Kidney (tissue), 13 donors: ENCODE measurements at regions not wholly inside any gene's neighbourhood (a gene's known extent, or its start where the extent isn't known, plus 50 kb on each side); places are given as distances from the start of the nearest gene placed in this dataset.

Experiments
- DNase-seq, 5 donors: peaks; one replicate each; pipeline ENCODE4 v3.0.0-alpha.2; 2013 to 2020
- FAIRE-seq: peaks from 2 replicates; lab custom pipeline; 2012; peaks lifted over from hg19 to GRCh38; lab: Jason Lieb, UNC
- H3K27ac ChIP-seq, 2 donors: one replicate each; pipeline ENCODE4 v1.7.0; 2013; ENCODE audit warnings: low read depth in 2 of 2, low read length in 2 of 2, inconsistent platforms in 1 of 2
- H3K27me3 ChIP-seq: one replicate; pipeline ENCODE4 v1.7.1; 2013; ENCODE audit warnings: low read length, inconsistent platforms; ENCODE audit not compliant: control insufficient read depth, insufficient read depth
- H3K36me3 ChIP-seq, 3 donors: one replicate each; pipeline versions ENCODE4 v1.7.0 to v1.7.1; 2013; ENCODE audit warnings: low read length in 3 of 3, control low read depth in 1 of 3, inconsistent platforms in 1 of 3; ENCODE audit not compliant: insufficient read depth in 3 of 3, control insufficient read depth in 2 of 3
- H3K4me1 ChIP-seq, 3 donors: one replicate each; pipeline versions ENCODE4 v1.7.0 to v1.7.1; 2013; ENCODE audit warnings: low read length in 3 of 3, inconsistent platforms in 1 of 3, low read depth in 1 of 3; ENCODE audit not compliant: control insufficient read depth in 2 of 3, insufficient read depth in 2 of 3
- H3K4me3 ChIP-seq, 3 donors: one replicate each; pipeline versions ENCODE4 v1.7.0 to v1.8.1; 2013; ENCODE audit warnings: low read length in 3 of 3, control low read depth in 1 of 3, inconsistent platforms in 1 of 3
- H3K9ac ChIP-seq, 3 donors: one replicate each; pipeline versions ENCODE4 v1.7.0 to v1.7.1; 2013; ENCODE audit warnings: low read length in 3 of 3, control low read depth in 1 of 3, inconsistent platforms in 1 of 3
- H3K9me3 ChIP-seq, 3 donors: one replicate each; pipeline versions ENCODE4 v1.7.0 to v1.7.1; 2013; ENCODE audit warnings: low read length in 3 of 3, control low read depth in 1 of 3, inconsistent platforms in 1 of 3; ENCODE audit not compliant: control insufficient read depth in 2 of 3, insufficient read depth in 1 of 3
- intact Hi-C: fragments of 100-400 bp; cut with DNase I; formaldehyde crosslinking; loops from one replicate; pipeline ENCODE4 v1.11.1; 2022
- TF ChIP-seq, protein P1 (sequence below): IDR thresholded peaks from 3 replicates; pipeline ENCODE4 v1.5.1; 2012; ENCODE audit warnings: mild to moderate bottlenecking, moderate library complexity, borderline replicate concordance; ENCODE audit not compliant: insufficient read depth; ENCODE audit errors: extremely low read depth
- donor health status: control.
- donor health status: control.
- donor health status: control.
- donor health status: control.
- donor health status: control.
- donor health status: DM: yes; HTN: yes; CAD: no.
- donor health status: Normal renal cell carcinoma (clear cell type).

GRCh38 chr12:115384391-115384790 lies 700.4 kb upstream of the TBX3 start:
- H3K4me3 ChIP-seq = no peak overlapping the region
- DNase-seq (no peak), FAIRE-seq (no peak)
- H3K4me1 ChIP-seq = no peaks in the 10 kb centered on the region
- intact Hi-C loops = no loop called here
- no peaks in the 10 kb centered on the region for H3K9me3 ChIP-seq
- no peak overlapping the region for H3K27ac ChIP-seq
- no peak overlapping the region for H3K9ac ChIP-seq
- no peaks in the 10 kb centered on the region for H3K27me3 ChIP-seq
- H3K36me3 ChIP-seq = no peaks in the 10 kb centered on the region
- TF ChIP-seq, protein P1, sequence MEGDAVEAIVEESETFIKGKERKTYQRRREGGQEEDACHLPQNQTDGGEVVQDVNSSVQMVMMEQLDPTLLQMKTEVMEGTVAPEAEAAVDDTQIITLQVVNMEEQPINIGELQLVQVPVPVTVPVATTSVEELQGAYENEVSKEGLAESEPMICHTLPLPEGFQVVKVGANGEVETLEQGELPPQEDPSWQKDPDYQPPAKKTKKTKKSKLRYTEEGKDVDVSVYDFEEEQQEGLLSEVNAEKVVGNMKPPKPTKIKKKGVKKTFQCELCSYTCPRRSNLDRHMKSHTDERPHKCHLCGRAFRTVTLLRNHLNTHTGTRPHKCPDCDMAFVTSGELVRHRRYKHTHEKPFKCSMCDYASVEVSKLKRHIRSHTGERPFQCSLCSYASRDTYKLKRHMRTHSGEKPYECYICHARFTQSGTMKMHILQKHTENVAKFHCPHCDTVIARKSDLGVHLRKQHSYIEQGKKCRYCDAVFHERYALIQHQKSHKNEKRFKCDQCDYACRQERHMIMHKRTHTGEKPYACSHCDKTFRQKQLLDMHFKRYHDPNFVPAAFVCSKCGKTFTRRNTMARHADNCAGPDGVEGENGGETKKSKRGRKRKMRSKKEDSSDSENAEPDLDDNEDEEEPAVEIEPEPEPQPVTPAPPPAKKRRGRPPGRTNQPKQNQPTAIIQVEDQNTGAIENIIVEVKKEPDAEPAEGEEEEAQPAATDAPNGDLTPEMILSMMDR = no peak

GRCh38 chr12:115383668-115384067 lies 699.7 kb upstream of the TBX3 start:
- no peak overlapping the region for H3K27ac ChIP-seq

DNA sequence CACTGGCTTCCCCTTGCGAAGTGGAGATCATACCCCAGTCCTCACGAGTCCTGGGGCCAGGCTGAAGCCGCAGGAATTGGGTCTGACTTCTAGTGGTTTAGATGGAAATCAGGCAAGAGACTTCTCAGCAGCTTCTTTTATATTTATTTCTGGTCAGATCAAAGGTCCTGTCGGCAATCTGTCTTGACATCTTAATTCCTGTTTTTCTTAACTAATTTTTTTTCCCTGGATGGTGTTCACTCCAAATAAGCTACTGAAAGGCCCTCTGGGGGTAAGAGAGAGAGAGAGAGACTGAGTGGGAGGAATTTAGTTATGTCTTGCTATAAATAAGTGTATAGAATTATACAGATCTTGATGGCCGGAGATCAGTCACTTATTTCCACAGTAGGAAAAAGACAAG lies 698.7 kb upstream of the TBX3 start:
- Histone ChIP-seq H3K4me1 (no peaks in the 10 kb centered on the region), H3K27ac (no peak overlapping the region), H3K9me3 (no peaks in the 10 kb centered on the region), H3K27me3 (no peaks in the 10 kb centered on the region), H3K4me3 (no peak overlapping the region), H3K36me3 (no peaks in the 10 kb centered on the region), H3K9ac (no peak overlapping the region)
- intact Hi-C loops = no loop called here
- TF ChIP-seq, protein P1 = no peak
- DNase-seq (peak in 2 of 5 donors; percentile 66 to 84), FAIRE-seq (no peak)

More at GRCh38 chr12:115383668-115384067, 699.7 kb upstream of the TBX3 start:
- no peaks in the 10 kb centered on the region for H3K27me3 ChIP-seq
- DNase-seq (peak in 1 of 5 donors; percentile 34), FAIRE-seq (no peak)
- H3K9ac ChIP-seq = no peak overlapping the region
- intact Hi-C loops = no loop called here
- no peaks in the 10 kb centered on the region for H3K36me3 ChIP-seq
- H3K4me3 ChIP-seq = no peak overlapping the region
- no peaks in the 10 kb centered on the region for H3K9me3 ChIP-seq
- TF ChIP-seq, protein P1 = no peak
- no peaks in the 10 kb centered on the region for H3K4me1 ChIP-seq

DNA sequence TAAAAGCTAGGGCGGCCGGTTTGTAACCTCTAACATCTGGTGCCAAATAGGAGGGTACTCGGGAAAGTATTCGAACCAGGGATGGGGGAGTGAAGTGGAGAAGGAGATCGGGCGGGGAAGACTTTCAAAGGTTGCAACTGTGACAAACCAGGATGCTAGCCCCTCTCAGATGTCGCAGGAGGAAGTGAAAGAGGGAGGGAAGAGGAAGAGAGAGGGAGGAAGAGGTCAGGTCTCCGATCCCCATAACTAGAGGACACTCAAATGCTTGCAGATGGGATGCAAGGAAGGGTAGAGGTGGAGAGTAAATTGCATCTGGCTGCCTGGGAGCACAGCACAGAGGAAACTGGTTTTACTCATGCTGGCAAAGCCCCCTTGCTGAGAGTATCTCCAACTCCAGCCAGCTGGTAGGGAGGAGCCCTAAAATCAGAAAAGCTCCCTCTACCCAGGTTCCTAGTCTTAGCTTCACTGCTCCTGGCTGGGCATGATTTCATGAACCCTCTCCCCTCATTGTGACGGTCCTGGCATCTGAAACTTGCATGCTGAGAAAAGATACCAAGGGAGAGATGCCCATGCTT lies 696.7 kb upstream of the TBX3 start:
- Histone ChIP-seq H3K4me3 (no peak overlapping the region), H3K9ac (no peak overlapping the region), H3K4me1 (no peaks in the 10 kb centered on the region), H3K9me3 (no peaks in the 10 kb centered on the region), H3K27me3 (no peaks in the 10 kb centered on the region), H3K36me3 (no peaks in the 10 kb centered on the region), H3K27ac (no peak overlapping the region)
- no peak for FAIRE-seq
- DNase-seq = peak in 3 of 5 donors; percentile 27 to 44 (median 39)
- intact Hi-C loops = no loop called here
- TF ChIP-seq, protein P1 = no peak
